Fibroblast of villous mesenchyme (primary cell): ENCODE measurements at regions not wholly inside any gene's neighbourhood (a gene's known extent, or its start where the extent isn't known, plus 50 kb on each side); places are given as distances from the start of the nearest gene placed in this dataset.

Experiments used
- DNase-seq: peaks from one replicate; pipeline ENCODE4 v3.0.0-alpha.2; 2010; ENCODE audit warnings: low read depth
- H3K4me3 ChIP-seq: 2 replicates; pipeline ENCODE4 v1.5.1; 2011; ENCODE audit warnings: low read depth, mild to moderate bottlenecking, low read length
- CTCF ChIP-seq: IDR thresholded peaks from 2 replicates; pipeline ENCODE4 v1.5.1; 2012; ENCODE audit warnings: low read depth, mild to moderate bottlenecking, low read length; ENCODE audit not compliant: insufficient read depth

GRCh38 chr10:90591629-90592028, 266.2 kb downstream of the HTR7 start:
- no peak overlapping the region for H3K4me3 ChIP-seq
- no peak for TF ChIP-seq CTCF
- no peak for DNase-seq

GRCh38 chr10:90592638-90593302, 265.1 kb downstream of the HTR7 start:
- no peak overlapping the region for H3K4me3 ChIP-seq
- peak; percentile 83 for TF ChIP-seq CTCF
- DNase-seq: peak; percentile 91

GRCh38 chr10:90598513-90598912, 259.3 kb downstream of the HTR7 start:
- H3K4me3 ChIP-seq: no peak overlapping the region
- no peak for DNase-seq
- TF ChIP-seq CTCF: no peak

GRCh38 chr10:90602862-90603610, 254.8 kb downstream of the HTR7 start:
- TF ChIP-seq CTCF: no peak
- peak; percentile 58 for DNase-seq
- H3K4me3 ChIP-seq: no peak overlapping the region

- peak; percentile 44 for DNase-seq
- no peak overlapping the region for H3K4me3 ChIP-seq
- no peak for TF ChIP-seq CTCF
These were observed 253.2 kb downstream of the HTR7 start for GRCh38 chr10:90604636-90605035.

GRCh38 chr10:90605506-90605905, 252.3 kb downstream of the HTR7 start:
- TF ChIP-seq CTCF: no peak
- no peak overlapping the region for H3K4me3 ChIP-seq
- DNase-seq: no peak

GRCh38 chr10:90612276-90612675, 245.6 kb downstream of the HTR7 start:
- H3K4me3 ChIP-seq: no peak overlapping the region
- TF ChIP-seq CTCF: no peak
- DNase-seq: no peak
